HL-60 (cell line): ENCODE measurements at regions not wholly inside any gene's neighbourhood (a gene's known extent, or its start where the extent isn't known, plus 50 kb on each side); places are given as distances from the start of the nearest gene placed in this dataset.

ENCODE experiments used
- DNase-seq, 2 experiments: peaks; one replicate each; pipeline ENCODE4 v3.0.0-alpha.2; 2010 to 2020; ENCODE audit warnings: low read depth in 1 of 2, low spot score in 1 of 2
- H3K27ac ChIP-seq: fragments of 250-450 bp; sonication (Bioruptor Pico); replicated peaks from 2 replicates; pipeline ENCODE4 v1.5.1; 2020; ENCODE audit warnings: mild to moderate bottlenecking, moderate library complexity
- H3K27me3 ChIP-seq: fragments of 250-450 bp; sonication (Bioruptor Pico); 2 replicates; pipeline ENCODE4 v1.5.1; 2021; ENCODE audit warnings: mild to moderate bottlenecking, moderate library complexity; ENCODE audit not compliant: insufficient read depth, poor library complexity, severe bottlenecking
- H3K4me3 ChIP-seq: replicated peaks from 2 replicates; pipeline ENCODE4 v1.5.1; 2011; ENCODE audit warnings: mild to moderate bottlenecking, control low read depth, low read length; ENCODE audit not compliant: insufficient read depth
- GABPA ChIP-seq: IDR thresholded peaks from 2 replicates; pipeline ENCODE4 v1.6.1; 2012; ENCODE audit warnings: low read depth
- POLR2AphosphoS5 ChIP-seq: IDR thresholded peaks from 2 replicates; pipeline ENCODE4 v1.6.1; 2012; ENCODE audit warnings: low read depth
- SPI1 ChIP-seq: IDR thresholded peaks from 2 replicates; pipeline ENCODE4 v1.6.1; 2012; ENCODE audit warnings: low read depth, mild to moderate bottlenecking, borderline replicate concordance
- TF ChIP-seq, protein P1 (sequence below): IDR thresholded peaks from 2 replicates; pipeline ENCODE4 v1.6.1; 2012; ENCODE audit warnings: low read depth; ENCODE audit not compliant: insufficient replicate concordance
- TF ChIP-seq, protein P2 (sequence below): IDR thresholded peaks from one replicate; pipeline ENCODE4 v1.5.1; 2011; ENCODE audit warnings: low read length, control low read depth, inconsistent platforms; ENCODE audit not compliant: insufficient read depth

DNA sequence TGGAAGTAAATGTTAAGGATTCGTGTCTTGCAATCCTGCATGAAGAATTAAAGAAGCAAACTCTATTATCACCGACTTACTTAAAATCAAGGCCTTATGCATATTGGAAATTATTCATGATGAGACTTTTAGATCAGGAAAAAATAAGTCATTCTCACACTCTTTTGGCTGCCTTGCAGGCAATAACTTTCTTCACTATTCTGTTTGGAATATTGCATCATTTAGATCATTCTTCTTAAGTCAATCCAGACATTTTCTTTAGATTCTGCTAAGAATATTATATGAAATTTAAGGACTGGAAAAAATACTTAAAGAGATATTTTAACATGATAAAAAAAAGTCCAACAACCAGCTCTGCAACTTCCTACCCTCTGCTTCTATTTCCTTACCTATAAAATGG lies 245.4 kb downstream of the LRRN1 start:
- DNase-seq: no peak
- Histone ChIP-seq H3K27ac (no peak overlapping the region), H3K27me3 (no peaks in the 10 kb centered on the region), H3K4me3 (no peak overlapping the region)
- TF ChIP-seq SPI1 (no peak), POLR2AphosphoS5 (no peak), GABPA (no peak)
- TF ChIP-seq, protein P1, sequence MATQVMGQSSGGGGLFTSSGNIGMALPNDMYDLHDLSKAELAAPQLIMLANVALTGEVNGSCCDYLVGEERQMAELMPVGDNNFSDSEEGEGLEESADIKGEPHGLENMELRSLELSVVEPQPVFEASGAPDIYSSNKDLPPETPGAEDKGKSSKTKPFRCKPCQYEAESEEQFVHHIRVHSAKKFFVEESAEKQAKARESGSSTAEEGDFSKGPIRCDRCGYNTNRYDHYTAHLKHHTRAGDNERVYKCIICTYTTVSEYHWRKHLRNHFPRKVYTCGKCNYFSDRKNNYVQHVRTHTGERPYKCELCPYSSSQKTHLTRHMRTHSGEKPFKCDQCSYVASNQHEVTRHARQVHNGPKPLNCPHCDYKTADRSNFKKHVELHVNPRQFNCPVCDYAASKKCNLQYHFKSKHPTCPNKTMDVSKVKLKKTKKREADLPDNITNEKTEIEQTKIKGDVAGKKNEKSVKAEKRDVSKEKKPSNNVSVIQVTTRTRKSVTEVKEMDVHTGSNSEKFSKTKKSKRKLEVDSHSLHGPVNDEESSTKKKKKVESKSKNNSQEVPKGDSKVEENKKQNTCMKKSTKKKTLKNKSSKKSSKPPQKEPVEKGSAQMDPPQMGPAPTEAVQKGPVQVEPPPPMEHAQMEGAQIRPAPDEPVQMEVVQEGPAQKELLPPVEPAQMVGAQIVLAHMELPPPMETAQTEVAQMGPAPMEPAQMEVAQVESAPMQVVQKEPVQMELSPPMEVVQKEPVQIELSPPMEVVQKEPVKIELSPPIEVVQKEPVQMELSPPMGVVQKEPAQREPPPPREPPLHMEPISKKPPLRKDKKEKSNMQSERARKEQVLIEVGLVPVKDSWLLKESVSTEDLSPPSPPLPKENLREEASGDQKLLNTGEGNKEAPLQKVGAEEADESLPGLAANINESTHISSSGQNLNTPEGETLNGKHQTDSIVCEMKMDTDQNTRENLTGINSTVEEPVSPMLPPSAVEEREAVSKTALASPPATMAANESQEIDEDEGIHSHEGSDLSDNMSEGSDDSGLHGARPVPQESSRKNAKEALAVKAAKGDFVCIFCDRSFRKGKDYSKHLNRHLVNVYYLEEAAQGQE: no peak
- TF ChIP-seq, protein P2, sequence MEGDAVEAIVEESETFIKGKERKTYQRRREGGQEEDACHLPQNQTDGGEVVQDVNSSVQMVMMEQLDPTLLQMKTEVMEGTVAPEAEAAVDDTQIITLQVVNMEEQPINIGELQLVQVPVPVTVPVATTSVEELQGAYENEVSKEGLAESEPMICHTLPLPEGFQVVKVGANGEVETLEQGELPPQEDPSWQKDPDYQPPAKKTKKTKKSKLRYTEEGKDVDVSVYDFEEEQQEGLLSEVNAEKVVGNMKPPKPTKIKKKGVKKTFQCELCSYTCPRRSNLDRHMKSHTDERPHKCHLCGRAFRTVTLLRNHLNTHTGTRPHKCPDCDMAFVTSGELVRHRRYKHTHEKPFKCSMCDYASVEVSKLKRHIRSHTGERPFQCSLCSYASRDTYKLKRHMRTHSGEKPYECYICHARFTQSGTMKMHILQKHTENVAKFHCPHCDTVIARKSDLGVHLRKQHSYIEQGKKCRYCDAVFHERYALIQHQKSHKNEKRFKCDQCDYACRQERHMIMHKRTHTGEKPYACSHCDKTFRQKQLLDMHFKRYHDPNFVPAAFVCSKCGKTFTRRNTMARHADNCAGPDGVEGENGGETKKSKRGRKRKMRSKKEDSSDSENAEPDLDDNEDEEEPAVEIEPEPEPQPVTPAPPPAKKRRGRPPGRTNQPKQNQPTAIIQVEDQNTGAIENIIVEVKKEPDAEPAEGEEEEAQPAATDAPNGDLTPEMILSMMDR: no peak

DNA sequence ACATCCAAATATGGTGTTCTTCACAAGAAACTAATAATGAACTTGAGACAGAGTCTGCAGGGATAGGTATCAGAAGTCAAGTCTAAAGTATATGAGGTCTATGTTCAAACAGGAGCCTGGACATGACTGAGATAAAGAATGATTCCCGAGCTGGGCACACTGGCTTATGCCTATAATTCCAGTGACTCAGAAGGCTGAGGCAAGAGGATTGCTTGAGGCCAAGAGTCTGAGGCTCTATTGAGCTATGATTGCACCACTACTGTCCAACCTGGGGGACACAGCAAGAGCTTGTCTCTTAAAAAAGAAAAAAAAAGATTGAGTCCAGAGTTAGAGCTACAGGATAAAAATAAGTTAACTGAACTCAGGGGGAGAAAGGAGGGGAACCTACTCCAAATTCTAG lies 246.5 kb downstream of the LRRN1 start:
- TF ChIP-seq, protein P2: no peak
- TF ChIP-seq, protein P1: no peak
- TF ChIP-seq POLR2AphosphoS5 (no peak), GABPA (no peak), SPI1 (no peak)
- Histone ChIP-seq H3K4me3 (no peak overlapping the region), H3K27ac (no peak overlapping the region), H3K27me3 (no peaks in the 10 kb centered on the region)
- DNase-seq: no peak

DNA sequence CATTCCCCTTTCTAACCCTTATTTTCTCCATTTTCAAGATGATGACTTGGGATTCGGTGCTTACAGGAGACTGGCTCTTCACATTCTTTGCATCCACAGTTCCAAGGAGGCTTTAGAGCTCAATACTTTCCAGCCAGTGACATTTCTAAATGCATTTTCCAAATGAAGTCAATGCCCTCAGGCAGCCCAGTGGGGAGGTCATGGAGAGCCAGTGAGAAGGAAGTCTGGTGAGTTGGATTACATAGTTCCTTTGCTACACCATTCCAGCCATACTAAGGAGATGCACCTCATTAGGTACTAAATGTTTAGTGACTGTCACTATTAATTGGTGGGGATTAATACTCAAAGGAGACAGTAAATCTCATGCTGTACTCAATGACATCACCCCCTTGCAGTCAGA lies 248.1 kb downstream of the LRRN1 start:
- no peaks in the 10 kb centered on the region for H3K27me3 ChIP-seq
- H3K27ac ChIP-seq: no peak overlapping the region
- DNase-seq: no peak
- H3K4me3 ChIP-seq: no peak overlapping the region
- TF ChIP-seq POLR2AphosphoS5: no peak
- no peak for TF ChIP-seq GABPA
- no peak for TF ChIP-seq SPI1
- TF ChIP-seq, protein P1: no peak
- TF ChIP-seq, protein P2: no peak
